Activated CD4-positive, alpha-beta memory T cell treated with anti-CD3 and anti-CD28 coated beads, Interleukin-2, amount 10 ng/mL, durations not matched to agents 7 days and 5 days (primary cell): ENCODE measurements at regions not wholly inside any gene's neighbourhood (a gene's known extent, or its start where the extent isn't known, plus 50 kb on each side); places are given as distances from the start of the nearest gene placed in this dataset.

Source experiments
- CTCF ChIA-PET: fragments of 350-600 bp; sonication (Branson Sonifier 250); formaldehyde crosslinking; loops from one replicate; lab custom pipeline; 2021; ENCODE audit warnings: antibody characterized with exemption, inconsistent platforms; lab: Charles Lee
- POLR2A ChIA-PET: fragments of 350-600 bp; sonication (Branson Sonifier 250); formaldehyde crosslinking; loops from one replicate; lab custom pipeline; 2021; ENCODE audit warnings: antibody characterized with exemption; lab: Charles Lee
- DNase-seq: peaks from one replicate; pipeline ENCODE4 v3.0.0-alpha.2; 2020
- H3K27ac Mint-ChIP-seq: one replicate; pipeline ENCODE4 v1.8.0; 2021; ENCODE audit warnings: mild to moderate bottlenecking, mixed read lengths
- H3K27me3 Mint-ChIP-seq: one replicate; pipeline ENCODE4 v1.8.0; 2021; ENCODE audit warnings: mixed read lengths
- H3K36me3 Mint-ChIP-seq: one replicate; pipeline ENCODE4 v1.8.0; 2021; ENCODE audit warnings: low read depth, mixed read lengths
- H3K4me1 Mint-ChIP-seq: one replicate; pipeline ENCODE4 v1.8.0; 2021; ENCODE audit warnings: mixed read lengths
- H3K4me3 Mint-ChIP-seq: one replicate; pipeline ENCODE4 v1.8.0; 2021; ENCODE audit warnings: mild to moderate bottlenecking, mixed read lengths
- H3K9me3 Mint-ChIP-seq: one replicate; pipeline ENCODE4 v1.8.0; 2021; ENCODE audit warnings: mixed read lengths

- H3K4me1 Mint-ChIP-seq, result peaks cover 55% of the 10 kb centered on the region
- peaks cover 11% of the 10 kb centered on the region for H3K36me3 Mint-ChIP-seq
- DNase-seq, result peak; percentile 46
- H3K27me3 Mint-ChIP-seq, result no peaks in the 10 kb centered on the region
- peak overlapping the region; percentile 95 for H3K27ac Mint-ChIP-seq
- POLR2A ChIA-PET, result interaction anchor here (0.6 to 5.4 kb wide), 20 partner anchors 10 to 531 kb away, joined by 3 to 103 read pairs (median 7); partner anchors contain the start of genes HMGB1, KATNAL1 and UBL3
- CTCF ChIA-PET, result interaction anchor here (0.6 to 8.0 kb wide), 14 partner anchors 11 to 198 kb away, joined by 3 to 118 read pairs (median 6); partner anchors contain the start of gene UBL3
- peak overlapping the region; percentile 86 for H3K4me3 Mint-ChIP-seq
- no peaks in the 10 kb centered on the region for H3K9me3 Mint-ChIP-seq
These were observed 84.3 kb upstream of the UBL3 start for GRCh38 chr13:29934531-29935308.

- H3K4me3 Mint-ChIP-seq, result no peak overlapping the region
- ChIA-PET CTCF (interaction anchor here (1.3 to 8.0 kb wide), 2 partner anchors 10 to 14 kb away, joined by 3 to 80 read pairs; no protein-coding TSS in a partner anchor), POLR2A (interaction anchor here (5.0 to 5.4 kb wide), 3 partner anchors 9 to 85 kb away, joined by 45 to 103 read pairs (median 80); partner anchors contain the start of gene UBL3)
- no peak overlapping the region for H3K27ac Mint-ChIP-seq
- peaks cover 46% of the 10 kb centered on the region for H3K4me1 Mint-ChIP-seq
- no peaks in the 10 kb centered on the region for H3K27me3 Mint-ChIP-seq
- DNase-seq, result no peak
- peaks cover 6% of the 10 kb centered on the region for H3K36me3 Mint-ChIP-seq
- no peaks in the 10 kb centered on the region for H3K9me3 Mint-ChIP-seq
These were observed 83.0 kb upstream of the UBL3 start for GRCh38 chr13:29933401-29933800.

- POLR2A ChIA-PET, result no interaction called here
- CTCF ChIA-PET, result interaction anchor here (0.6 to 8.0 kb wide), 3 partner anchors 8 to 181 kb away, joined by 3 to 80 read pairs (median 3); no protein-coding TSS in a partner anchor
- DNase-seq, result no peak
- no peak overlapping the region for H3K27ac Mint-ChIP-seq
- H3K4me1 Mint-ChIP-seq, result peaks cover 29% of the 10 kb centered on the region
- no peaks in the 10 kb centered on the region for H3K36me3 Mint-ChIP-seq
- no peaks in the 10 kb centered on the region for H3K27me3 Mint-ChIP-seq
- H3K4me3 Mint-ChIP-seq, result no peak overlapping the region
- H3K9me3 Mint-ChIP-seq, result no peaks in the 10 kb centered on the region
These were observed 81.3 kb upstream of the UBL3 start for GRCh38 chr13:29931696-29932095.

GRCh38 chr13:29929062-29929847 lies 78.8 kb upstream of the UBL3 start:
- H3K4me3 Mint-ChIP-seq, result no peak overlapping the region
- no peak overlapping the region for H3K27ac Mint-ChIP-seq
- H3K9me3 Mint-ChIP-seq, result no peaks in the 10 kb centered on the region
- DNase-seq, result no peak
- POLR2A ChIA-PET, result interaction anchor here (0.6 kb wide), 1 partner anchor 10 kb away, joined by 3 read pairs; no protein-coding TSS in a partner anchor
- H3K27me3 Mint-ChIP-seq, result no peaks in the 10 kb centered on the region
- peaks cover 19% of the 10 kb centered on the region for H3K4me1 Mint-ChIP-seq
- CTCF ChIA-PET, result no interaction called here
- no peaks in the 10 kb centered on the region for H3K36me3 Mint-ChIP-seq

- ChIA-PET CTCF (interaction anchor here (4.8 kb wide), 1 partner anchor 10 kb away, joined by 80 read pairs; no protein-coding TSS in a partner anchor), POLR2A (interaction anchor here (6.5 kb wide), 1 partner anchor 10 kb away, joined by 45 read pairs; no protein-coding TSS in a partner anchor)
- peaks cover 36% of the 10 kb centered on the region for H3K4me1 Mint-ChIP-seq
- H3K27ac Mint-ChIP-seq, result no peak overlapping the region
- H3K36me3 Mint-ChIP-seq, result no peaks in the 10 kb centered on the region
- H3K9me3 Mint-ChIP-seq, result no peaks in the 10 kb centered on the region
- no peaks in the 10 kb centered on the region for H3K27me3 Mint-ChIP-seq
- no peak for DNase-seq
- H3K4me3 Mint-ChIP-seq, result no peak overlapping the region
These were observed 75.7 kb upstream of the UBL3 start for GRCh38 chr13:29926098-29926476.

GRCh38 chr13:29925457-29926097 lies 75.2 kb upstream of the UBL3 start:
- no peaks in the 10 kb centered on the region for H3K36me3 Mint-ChIP-seq
- H3K4me1 Mint-ChIP-seq, result peaks cover 36% of the 10 kb centered on the region
- H3K4me3 Mint-ChIP-seq, result no peak overlapping the region
- no peaks in the 10 kb centered on the region for H3K27me3 Mint-ChIP-seq
- DNase-seq, result no peak
- no peak overlapping the region for H3K27ac Mint-ChIP-seq
- CTCF ChIA-PET, result interaction anchor here (1.4 to 4.8 kb wide), 7 partner anchors 10 to 122 kb away, joined by 4 to 80 read pairs (median 11); no protein-coding TSS in a partner anchor
- POLR2A ChIA-PET, result interaction anchor here (1.7 to 6.5 kb wide), 2 partner anchors 10 to 76 kb away, joined by 5 to 45 read pairs; no protein-coding TSS in a partner anchor
- no peaks in the 10 kb centered on the region for H3K9me3 Mint-ChIP-seq

- ChIA-PET POLR2A (interaction anchor here (1.7 to 6.5 kb wide), 2 partner anchors 11 to 75 kb away, joined by 5 to 45 read pairs; no protein-coding TSS in a partner anchor), CTCF (interaction anchor here (1.3 to 4.8 kb wide), 16 partner anchors 10 to 190 kb away, joined by 3 to 80 read pairs (median 8); no protein-coding TSS in a partner anchor)
- Mint-ChIP-seq H3K4me3 (no peak overlapping the region), H3K27ac (no peak overlapping the region), H3K9me3 (no peaks in the 10 kb centered on the region), H3K4me1 (peaks cover 36% of the 10 kb centered on the region), H3K36me3 (no peaks in the 10 kb centered on the region), H3K27me3 (no peaks in the 10 kb centered on the region)
- no peak for DNase-seq
These were observed 74.3 kb upstream of the UBL3 start for GRCh38 chr13:29924482-29925350.

- no peaks in the 10 kb centered on the region for H3K27me3 Mint-ChIP-seq
- POLR2A ChIA-PET, result interaction anchor here (1.0 to 6.5 kb wide), 3 partner anchors 12 to 75 kb away, joined by 3 to 45 read pairs (median 5); no protein-coding TSS in a partner anchor
- peak; percentile 60 for DNase-seq
- H3K4me1 Mint-ChIP-seq, result peaks cover 38% of the 10 kb centered on the region
- H3K9me3 Mint-ChIP-seq, result no peaks in the 10 kb centered on the region
- no peak overlapping the region for H3K4me3 Mint-ChIP-seq
- no peaks in the 10 kb centered on the region for H3K36me3 Mint-ChIP-seq
- no peak overlapping the region for H3K27ac Mint-ChIP-seq
- CTCF ChIA-PET, result interaction anchor here (0.6 to 4.8 kb wide), 25 partner anchors 9 to 191 kb away, joined by 3 to 80 read pairs (median 5); no protein-coding TSS in a partner anchor
These were observed 73.4 kb upstream of the UBL3 start for GRCh38 chr13:29923554-29924481.

- Mint-ChIP-seq H3K27ac (no peak overlapping the region), H3K36me3 (no peaks in the 10 kb centered on the region), H3K4me3 (no peak overlapping the region), H3K9me3 (no peaks in the 10 kb centered on the region), H3K27me3 (no peaks in the 10 kb centered on the region), H3K4me1 (peaks cover 42% of the 10 kb centered on the region)
- no peak for DNase-seq
- POLR2A ChIA-PET, result interaction anchor here (1.0 to 6.5 kb wide), 2 partner anchors 13 to 74 kb away, joined by 3 to 45 read pairs; no protein-coding TSS in a partner anchor
- CTCF ChIA-PET, result interaction anchor here (0.9 to 4.8 kb wide), 12 partner anchors 11 to 190 kb away, joined by 3 to 80 read pairs (median 9); no protein-coding TSS in a partner anchor
These were observed 72.5 kb upstream of the UBL3 start for GRCh38 chr13:29922896-29923295.

GRCh38 chr13:29922281-29922821 lies 71.9 kb upstream of the UBL3 start:
- no peak for DNase-seq
- Mint-ChIP-seq H3K4me3 (no peak overlapping the region), H3K27ac (no peak overlapping the region), H3K36me3 (no peaks in the 10 kb centered on the region), H3K27me3 (no peaks in the 10 kb centered on the region), H3K4me1 (peaks cover 42% of the 10 kb centered on the region), H3K9me3 (no peaks in the 10 kb centered on the region)
- ChIA-PET CTCF (interaction anchor here (1.0 to 4.8 kb wide), 7 partner anchors 13 to 190 kb away, joined by 3 to 80 read pairs (median 11); no protein-coding TSS in a partner anchor), POLR2A (interaction anchor here (6.5 kb wide), 1 partner anchor 13 kb away, joined by 45 read pairs; no protein-coding TSS in a partner anchor)
